Mammary epithelial cell (primary cell): ENCODE measurements at regions not wholly inside any gene's neighbourhood (a gene's known extent, or its start where the extent isn't known, plus 50 kb on each side); places are given as distances from the start of the nearest gene placed in this dataset.

ENCODE experiments used
- CTCF ChIP-seq, 2 donors: IDR thresholded peaks in 1 of 2; conservative IDR thresholded peaks in 1 of 2; 2 replicates each; pipeline ENCODE4 v1.5.1; 2011 to 2012; ENCODE audit warnings: inconsistent platforms in 2 of 2, low read length in 2 of 2, mild to moderate bottlenecking in 2 of 2, control low read depth in 1 of 2, low read depth in 1 of 2; ENCODE audit not compliant: insufficient read depth in 1 of 2; ENCODE audit errors: extremely low read depth in 1 of 2
- EZH2 ChIP-seq: IDR thresholded peaks from 2 replicates; pipeline ENCODE4 v1.6.1; 2012; ENCODE audit warnings: low read length, inconsistent platforms, borderline replicate concordance

- TF ChIP-seq CTCF (conservative IDR thresholded peaks at IDR 0.05 in 1 of 2, IDR thresholded peaks at IDR 0.05 in 1 of 2; ENCODE audit: extremely low read depth in 1 of 2, insufficient read depth in 1 of 2, low read depth in 1 of 2, low read length in 2 of 2) (no peak), EZH2 (no peak)
Measured at GRCh38 chr4:33085709-33086108, 2365.5 kb downstream of the PCDH7 start.
